Umbilical cord (tissue), 1 donor: ENCODE measurements at regions not wholly inside any gene's neighbourhood (a gene's known extent, or its start where the extent isn't known, plus 50 kb on each side); places are given as distances from the start of the nearest gene placed in this dataset.
"Not testable (repeated sequence)": the region's sequence is repeated elsewhere in the genome, so short reads cannot be mapped to it uniquely, and the experiment has no call there.

Experiments
- DNase-seq: peaks from one replicate; pipeline ENCODE4 v3.0.0-alpha.2; 2015; ENCODE audit warnings: low spot score

GRCh38 chr13:65307056-65307455 is 1923.1 kb downstream of the PCDH9 start:
- no peak for DNase-seq

GRCh38 chr13:65302691-65303090 is 1927.4 kb downstream of the PCDH9 start:
- DNase-seq: no peak

DNA sequence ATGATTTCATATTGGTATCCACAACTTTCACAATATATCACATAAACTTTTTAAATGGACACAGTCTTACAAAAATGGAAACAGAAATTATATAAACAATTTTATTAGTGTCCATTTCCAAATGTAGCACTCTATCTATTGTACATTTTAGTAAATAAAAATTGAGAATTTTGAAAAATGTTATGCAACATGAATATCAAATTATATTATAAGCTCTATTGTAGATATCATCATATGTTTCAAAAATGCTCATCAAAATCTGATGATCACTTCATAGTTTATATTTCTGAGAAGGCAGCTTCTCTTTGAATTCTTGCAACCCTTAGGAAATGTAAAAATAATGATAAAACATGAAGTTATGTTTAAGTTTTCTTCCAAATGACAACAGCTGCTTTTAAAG is 1928.6 kb downstream of the PCDH9 start:
- DNase-seq: no peak

DNA sequence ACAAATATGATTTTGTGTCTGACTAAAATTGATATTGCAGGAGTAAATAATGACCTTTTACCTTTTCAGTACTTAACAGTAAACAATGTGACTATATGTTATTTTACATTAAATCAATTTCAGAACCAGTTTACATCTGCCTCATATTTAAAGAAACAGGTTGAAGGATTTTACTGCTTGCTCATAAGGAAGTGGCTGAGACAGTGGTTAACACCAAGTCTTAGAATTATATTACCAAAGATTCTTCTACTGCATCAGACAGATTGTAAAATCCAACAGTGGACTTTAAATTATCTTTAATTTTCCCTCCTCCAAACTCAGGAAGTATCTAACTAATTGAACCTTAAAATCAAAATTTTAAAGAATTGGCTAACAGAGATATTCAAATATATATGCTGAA is 1929.9 kb downstream of the PCDH9 start:
- no peak for DNase-seq

DNA sequence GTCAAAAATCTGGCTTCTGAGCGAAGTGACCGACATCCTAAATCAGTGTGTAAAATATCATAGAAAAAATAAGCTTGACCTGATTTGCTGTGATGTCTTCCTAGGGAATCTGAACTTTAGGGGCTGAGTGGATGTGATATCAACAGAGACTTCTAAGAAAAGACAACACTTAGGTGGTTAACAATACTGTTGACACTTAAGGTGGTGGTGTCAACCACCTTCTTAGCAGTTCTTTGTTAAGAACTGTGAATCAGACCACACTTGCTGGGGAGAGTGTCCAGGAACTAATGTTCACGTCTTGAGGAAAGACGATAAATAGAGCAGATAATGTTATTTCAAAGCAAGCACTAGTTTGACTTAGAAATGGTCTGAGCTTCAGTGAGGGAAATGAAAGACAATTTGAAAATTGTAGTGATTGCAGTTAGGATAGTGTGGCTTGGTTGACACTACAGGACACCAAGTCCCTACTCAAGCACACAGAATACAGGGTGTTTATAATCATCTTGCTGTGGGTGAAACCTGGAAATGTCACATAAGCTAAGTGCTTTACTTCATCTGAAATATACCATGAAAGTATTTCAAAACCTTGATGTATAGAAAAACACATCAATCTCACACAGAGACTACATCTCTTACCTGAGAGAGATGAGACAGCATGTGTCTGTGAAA is 1936.5 kb downstream of the PCDH9 start:
- DNase-seq: no peak

DNA sequence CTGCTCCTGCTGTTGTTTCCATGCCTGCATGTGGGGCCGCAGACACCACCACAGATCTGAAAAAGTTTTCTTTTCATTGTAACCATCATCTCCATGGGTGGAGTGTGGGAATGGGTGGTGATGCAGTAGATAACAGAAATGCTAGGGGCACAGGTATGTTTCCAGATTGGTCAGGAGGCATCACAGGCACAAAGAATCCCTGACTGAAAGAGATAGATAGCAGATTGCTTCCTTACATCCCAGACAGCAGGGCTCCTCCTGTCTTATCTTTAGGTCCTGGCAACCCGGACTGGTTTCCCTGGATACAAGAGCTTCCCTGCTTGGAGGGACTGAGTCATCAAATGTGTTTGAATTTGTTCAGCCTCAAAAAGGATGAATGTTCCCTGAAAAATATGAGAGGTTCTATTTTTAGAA is 1937.6 kb downstream of the PCDH9 start:
- peak; percentile 98 for DNase-seq

DNA sequence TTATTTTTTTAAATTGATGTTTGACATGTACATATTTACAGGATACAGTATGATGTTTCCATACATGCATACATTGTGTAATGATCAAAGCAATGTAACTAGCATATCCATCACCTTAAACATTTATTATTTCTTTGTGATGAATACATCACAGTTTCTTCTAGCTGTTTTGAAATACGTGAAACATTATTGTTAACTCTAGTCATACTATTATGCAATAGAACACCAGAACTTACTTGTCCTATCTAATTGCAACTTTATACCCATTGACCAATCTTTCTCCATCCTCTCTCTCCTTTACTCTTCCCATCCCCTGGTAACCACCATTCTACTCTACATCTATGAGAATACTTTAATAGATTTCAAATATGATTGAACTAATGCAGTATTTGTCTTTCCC is 1942.7 kb downstream of the PCDH9 start:
- DNase-seq: no peak

GRCh38 chr13:65275838-65276630 is 1954.1 kb downstream of the PCDH9 start:
- DNase-seq: no peak

GRCh38 chr13:65275108-65275507 is 1955.0 kb downstream of the PCDH9 start:
- no peak for DNase-seq

- not testable (repeated sequence) for DNase-seq
Observed at GRCh38 chr13:65273811-65274420, 1956.2 kb downstream of the PCDH9 start.

DNA sequence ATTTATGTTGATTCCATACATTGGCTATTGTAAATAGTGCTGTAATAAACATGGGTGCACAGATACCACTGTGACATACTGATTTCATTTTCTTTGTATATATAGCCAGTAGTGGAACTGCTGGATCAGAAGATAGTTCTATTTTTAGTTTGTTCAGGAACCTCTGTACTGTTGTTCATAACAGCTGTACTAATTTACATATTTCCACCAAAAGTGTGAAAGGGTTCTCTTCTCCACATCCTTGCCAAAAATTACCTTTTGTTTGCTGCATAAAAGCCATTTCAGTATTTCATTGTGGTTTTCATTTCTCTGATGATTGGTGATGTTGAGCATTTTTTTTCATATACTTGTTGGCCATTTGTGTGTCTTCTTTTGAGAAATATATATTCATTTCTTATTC is 1962.1 kb downstream of the PCDH9 start:
- DNase-seq: no peak

- DNase-seq: no peak
Observed at GRCh38 chr13:65265988-65266387, 1964.1 kb downstream of the PCDH9 start.

- no peak for DNase-seq
Observed at GRCh38 chr13:65264066-65264465, 1966.1 kb downstream of the PCDH9 start.

DNA sequence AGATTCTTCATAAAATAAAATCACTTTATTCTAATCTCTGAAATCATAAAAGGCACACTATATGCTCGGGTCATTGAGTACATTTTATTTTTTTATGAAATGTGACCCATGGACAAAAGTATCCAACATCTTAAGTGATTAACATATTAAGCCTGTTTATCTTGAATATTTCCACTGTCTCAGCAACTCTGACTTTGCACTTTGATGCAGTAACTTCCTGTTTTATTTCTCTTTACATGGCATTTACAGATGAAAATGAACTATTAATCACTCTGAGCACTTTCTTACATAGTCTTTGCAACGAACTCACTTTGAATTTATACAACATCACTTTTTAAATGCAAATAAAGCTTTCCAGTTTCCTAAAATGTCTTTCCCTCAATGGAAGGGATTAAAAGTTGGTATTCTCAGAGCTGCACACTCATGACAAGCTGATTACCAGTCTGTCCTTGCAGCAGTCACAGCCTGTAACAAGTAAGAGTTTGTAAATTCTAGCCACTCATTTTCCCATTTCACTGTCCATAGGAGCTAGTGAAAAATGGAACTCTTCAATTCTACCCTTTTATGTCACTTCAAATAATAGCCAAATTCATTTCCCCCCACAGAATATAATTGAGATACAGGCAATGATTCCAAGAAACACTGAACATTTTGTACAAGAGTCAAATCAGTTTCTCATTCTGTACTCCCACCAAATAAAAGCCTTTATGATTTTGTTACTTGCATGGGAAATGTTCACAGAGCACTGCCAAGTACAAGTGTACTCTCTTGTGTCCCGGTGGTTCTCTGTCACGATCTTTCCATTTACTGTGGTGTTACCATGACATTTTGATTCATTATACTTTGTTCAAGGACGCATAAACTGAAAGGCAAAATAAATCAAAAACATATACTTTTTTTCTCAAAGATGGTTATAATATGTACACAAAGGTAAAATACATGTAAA is 1968.9 kb downstream of the PCDH9 start:
- peak; percentile 1 for DNase-seq

- no peak for DNase-seq
Observed at GRCh38 chr13:65240773-65241172, 1989.4 kb downstream of the PCDH9 start.

GRCh38 chr13:65236841-65237418 is 1993.2 kb downstream of the PCDH9 start:
- DNase-seq: no peak

- DNase-seq: peak; percentile 34
Observed at GRCh38 chr13:65217471-65217995, 2012.6 kb downstream of the PCDH9 start.

DNA sequence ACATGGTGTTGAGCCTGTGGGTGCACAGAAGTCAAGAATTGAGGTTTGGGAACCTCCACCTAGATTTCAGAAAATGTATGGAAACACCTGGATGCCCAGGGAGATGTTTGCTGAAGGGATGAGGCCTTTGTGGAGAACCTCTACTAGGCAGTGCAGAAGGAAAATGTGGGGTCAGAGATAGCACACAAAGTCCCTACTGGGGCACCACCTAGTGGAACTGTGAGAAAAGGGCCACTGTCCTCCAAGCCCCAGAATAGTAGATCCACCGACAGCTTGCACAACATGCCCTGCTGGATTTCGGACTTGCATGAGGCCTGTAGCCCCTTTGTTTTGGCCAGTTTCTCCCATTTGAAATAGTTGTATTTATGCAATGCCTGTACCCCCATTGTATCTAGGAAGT is 2027.3 kb downstream of the PCDH9 start:
- DNase-seq: not testable (repeated sequence)

- no peak for DNase-seq
Observed at GRCh38 chr13:65188721-65189120, 2041.4 kb downstream of the PCDH9 start.

DNA sequence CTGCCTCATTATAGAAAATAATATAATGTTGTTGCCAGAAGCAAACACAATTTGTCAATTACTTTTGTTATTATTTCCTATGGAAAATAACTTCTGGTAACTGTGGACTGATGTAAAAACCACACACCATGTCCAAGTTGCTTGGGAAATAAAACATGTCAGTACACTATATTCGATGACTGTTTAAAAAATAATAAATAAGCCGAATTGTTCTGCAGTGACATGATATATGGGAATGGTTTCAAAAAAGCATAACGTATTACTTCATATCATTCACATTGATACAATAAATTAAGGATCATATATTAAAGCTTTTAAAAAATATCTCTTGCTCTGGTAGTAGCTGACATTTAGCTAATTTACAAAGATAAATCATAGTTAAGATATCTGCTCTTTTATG is 2062.1 kb downstream of the PCDH9 start:
- no peak for DNase-seq

DNA sequence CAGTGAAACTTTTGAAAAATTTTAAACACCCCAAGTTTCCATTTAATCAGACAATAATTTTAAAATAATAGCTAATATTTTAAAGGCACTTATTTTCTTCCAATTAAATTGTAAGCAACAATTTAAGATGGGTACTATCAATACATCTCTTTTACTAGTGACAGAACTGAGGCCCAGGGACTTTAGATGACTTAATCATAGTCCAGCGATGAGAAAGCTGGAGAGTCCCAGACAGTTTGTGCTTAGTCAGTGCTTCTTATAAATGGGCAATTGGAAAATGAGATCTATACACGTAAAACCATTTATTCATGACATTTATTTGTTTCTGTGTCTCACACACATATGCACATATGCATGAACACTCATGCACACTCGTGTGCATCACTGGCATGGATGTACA is 2063.5 kb downstream of the PCDH9 start:
- no peak for DNase-seq
